A673 (cell line): ENCODE measurements at regions not wholly inside any gene's neighbourhood (a gene's known extent, or its start where the extent isn't known, plus 50 kb on each side); places are given as distances from the start of the nearest gene placed in this dataset.

ENCODE experiments used
- CTCF ChIP-seq: fragments of 300-800, 200-600 bp; sonication (generic); conservative IDR thresholded peaks from 2 replicates; pipeline ENCODE4 v1.5.1; 2017; ENCODE audit warnings: low read depth, mild to moderate bottlenecking, antibody characterized with exemption, low read length, moderate library complexity, mixed read lengths
- EZH2 ChIP-seq: fragments of 200-600 bp; sonication (generic); IDR thresholded peaks from 2 replicates; pipeline ENCODE4 v1.6.1; 2017; ENCODE audit warnings: borderline replicate concordance, low read depth, mild to moderate bottlenecking, mixed read lengths, antibody characterized with exemption, low read length; ENCODE audit not compliant: poor library complexity, severe bottlenecking

DNA sequence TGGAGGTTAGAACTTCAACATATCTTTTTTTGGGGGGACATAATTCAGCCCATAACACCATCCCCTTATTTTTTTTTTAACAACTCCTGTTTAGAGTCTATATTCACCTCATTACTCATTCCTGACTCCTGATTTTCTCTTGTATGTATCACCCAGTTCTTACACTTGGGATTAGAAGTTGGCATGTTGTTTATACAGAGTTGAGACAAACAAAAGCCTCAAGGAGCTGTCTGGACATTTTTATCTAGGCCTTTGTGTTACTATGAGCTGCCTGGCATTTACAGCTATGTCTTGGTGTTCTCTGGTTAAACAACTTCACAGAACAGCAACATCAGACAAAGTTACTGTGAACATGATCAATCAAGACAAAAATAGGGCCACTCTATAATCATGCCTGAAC is 517.5 kb downstream of the KIF20B start:
- no peak for TF ChIP-seq CTCF
- TF ChIP-seq EZH2 = no peak
